C4-2B (cell line): ENCODE measurements at regions not wholly inside any gene's neighbourhood (a gene's known extent, or its start where the extent isn't known, plus 50 kb on each side); places are given as distances from the start of the nearest gene placed in this dataset.

Experiments
- H3K27ac ChIP-seq: fragments of 450-650 bp; 2 replicates; pipeline ENCODE4 v1.5.1; 2017
- ZFX ChIP-seq: fragments of 450-650 bp; IDR thresholded peaks from 2 replicates; pipeline ENCODE4 v1.6.1; 2017
- TF ChIP-seq, protein P1 (sequence below): fragments of 450-650 bp; conservative IDR thresholded peaks from 2 replicates; pipeline ENCODE4 v1.5.1; 2017; ENCODE audit warnings: mild to moderate bottlenecking

DNA sequence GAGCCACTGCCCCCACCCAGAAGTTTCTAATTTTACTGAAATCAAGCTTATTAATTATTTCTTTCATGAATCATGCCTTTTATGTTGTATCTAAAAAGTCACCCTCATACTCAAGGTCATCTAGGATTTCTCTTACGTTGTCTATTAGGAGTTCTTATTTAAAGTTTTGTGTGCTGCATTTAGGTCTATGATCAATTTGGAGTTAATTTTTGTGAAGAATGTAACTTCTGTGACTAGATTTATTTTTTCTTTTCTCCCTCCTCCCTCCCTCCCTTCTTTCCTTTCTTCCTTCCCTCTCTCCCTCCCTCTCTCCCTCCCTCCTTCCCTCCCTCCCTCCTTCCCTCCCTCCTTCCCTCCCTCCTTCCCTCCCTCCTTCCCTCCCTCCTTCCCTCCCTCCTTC, 317.6 kb downstream of the PLA2G4A start:
- TF ChIP-seq, protein P1, sequence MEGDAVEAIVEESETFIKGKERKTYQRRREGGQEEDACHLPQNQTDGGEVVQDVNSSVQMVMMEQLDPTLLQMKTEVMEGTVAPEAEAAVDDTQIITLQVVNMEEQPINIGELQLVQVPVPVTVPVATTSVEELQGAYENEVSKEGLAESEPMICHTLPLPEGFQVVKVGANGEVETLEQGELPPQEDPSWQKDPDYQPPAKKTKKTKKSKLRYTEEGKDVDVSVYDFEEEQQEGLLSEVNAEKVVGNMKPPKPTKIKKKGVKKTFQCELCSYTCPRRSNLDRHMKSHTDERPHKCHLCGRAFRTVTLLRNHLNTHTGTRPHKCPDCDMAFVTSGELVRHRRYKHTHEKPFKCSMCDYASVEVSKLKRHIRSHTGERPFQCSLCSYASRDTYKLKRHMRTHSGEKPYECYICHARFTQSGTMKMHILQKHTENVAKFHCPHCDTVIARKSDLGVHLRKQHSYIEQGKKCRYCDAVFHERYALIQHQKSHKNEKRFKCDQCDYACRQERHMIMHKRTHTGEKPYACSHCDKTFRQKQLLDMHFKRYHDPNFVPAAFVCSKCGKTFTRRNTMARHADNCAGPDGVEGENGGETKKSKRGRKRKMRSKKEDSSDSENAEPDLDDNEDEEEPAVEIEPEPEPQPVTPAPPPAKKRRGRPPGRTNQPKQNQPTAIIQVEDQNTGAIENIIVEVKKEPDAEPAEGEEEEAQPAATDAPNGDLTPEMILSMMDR = no peak
- no peak for TF ChIP-seq ZFX
- H3K27ac ChIP-seq = no peak overlapping the region

DNA sequence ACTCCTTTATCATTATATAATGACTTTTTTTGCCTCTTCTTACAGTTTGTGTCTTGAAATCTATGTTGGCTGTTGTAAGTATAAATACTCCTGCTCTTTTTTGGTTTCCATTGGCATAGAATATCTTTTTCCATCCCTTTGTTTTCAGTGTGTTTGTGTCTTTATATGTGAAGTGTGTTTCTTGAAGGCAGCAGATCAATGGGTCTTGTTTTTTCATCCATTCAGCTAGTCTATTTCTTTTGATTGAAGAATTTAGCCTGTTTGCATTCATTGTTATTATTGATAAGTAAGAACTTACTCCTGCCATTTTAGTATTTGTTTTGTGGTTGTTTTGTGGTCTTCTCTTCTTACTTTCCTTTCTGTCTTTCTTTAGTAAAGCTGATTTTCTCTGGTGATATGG, 322.8 kb downstream of the PLA2G4A start:
- H3K27ac ChIP-seq = no peak overlapping the region
- TF ChIP-seq, protein P1 = no peak
- TF ChIP-seq ZFX = no peak

DNA sequence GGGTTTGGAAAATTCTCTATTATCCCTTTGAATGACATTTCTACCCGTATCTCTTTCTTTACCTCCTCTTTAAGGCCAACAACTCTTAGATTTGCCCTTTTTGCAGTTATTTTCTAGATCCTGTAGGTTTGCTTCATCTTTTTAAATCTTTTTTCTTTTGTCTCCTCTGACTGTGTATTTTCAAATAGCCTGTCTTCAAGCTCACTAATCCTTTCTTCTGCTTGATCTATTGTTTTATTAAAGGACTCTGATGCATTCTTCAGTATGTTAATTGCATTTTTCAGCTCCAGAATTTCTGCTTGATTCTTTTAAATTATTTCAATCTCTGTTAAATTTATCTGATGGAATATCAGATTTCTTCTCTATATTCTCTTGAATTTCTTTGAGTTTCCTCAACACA, 324.3 kb downstream of the PLA2G4A start:
- H3K27ac ChIP-seq = no peak overlapping the region
- TF ChIP-seq, protein P1 = no peak
- TF ChIP-seq ZFX = no peak

DNA sequence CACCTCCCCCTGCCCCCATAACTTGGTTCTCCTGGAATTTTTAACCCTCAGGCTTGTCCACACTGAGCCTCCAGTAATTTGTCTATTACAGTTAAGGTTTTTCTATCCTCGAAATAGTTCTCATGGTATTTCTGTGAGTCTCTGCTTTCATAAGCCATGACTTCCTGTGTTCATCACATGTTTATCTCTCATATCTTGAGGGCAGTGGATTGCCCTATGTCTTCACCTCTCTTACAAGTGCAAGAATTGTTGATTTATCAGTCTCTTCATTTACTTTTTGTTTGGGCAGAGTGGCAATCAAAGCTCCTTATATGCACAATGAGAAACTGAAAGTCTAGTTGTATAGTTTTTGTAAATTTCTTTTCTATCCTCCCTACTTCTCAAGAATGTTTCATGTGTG, 328.4 kb downstream of the PLA2G4A start:
- H3K27ac ChIP-seq = no peak overlapping the region; the same call in 1 of the 2 replicates
- TF ChIP-seq, protein P1 = no peak
- no peak for TF ChIP-seq ZFX

DNA sequence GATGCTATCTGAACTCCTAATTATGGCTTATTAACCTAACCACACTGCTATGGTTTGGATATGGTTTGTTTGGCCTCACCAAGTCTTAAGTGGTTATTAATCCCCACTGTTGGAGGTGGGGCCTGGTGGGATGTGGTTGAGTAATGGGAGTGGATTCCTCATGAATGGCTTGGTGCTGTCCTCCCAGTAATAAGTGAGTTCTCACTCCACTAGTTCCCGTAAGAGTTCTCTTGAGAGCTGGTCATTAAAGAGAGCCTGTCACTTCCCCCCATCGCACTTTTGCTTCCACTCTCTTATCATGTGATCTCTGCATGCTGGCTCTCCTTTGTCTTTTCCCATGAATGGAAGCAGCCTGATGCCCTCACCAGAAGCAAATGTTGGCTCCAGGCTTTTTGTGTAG, 328.8 kb downstream of the PLA2G4A start:
- TF ChIP-seq, protein P1 = no peak
- TF ChIP-seq ZFX = no peak
- H3K27ac ChIP-seq = no peak overlapping the region; the same call in 1 of the 2 replicates

DNA sequence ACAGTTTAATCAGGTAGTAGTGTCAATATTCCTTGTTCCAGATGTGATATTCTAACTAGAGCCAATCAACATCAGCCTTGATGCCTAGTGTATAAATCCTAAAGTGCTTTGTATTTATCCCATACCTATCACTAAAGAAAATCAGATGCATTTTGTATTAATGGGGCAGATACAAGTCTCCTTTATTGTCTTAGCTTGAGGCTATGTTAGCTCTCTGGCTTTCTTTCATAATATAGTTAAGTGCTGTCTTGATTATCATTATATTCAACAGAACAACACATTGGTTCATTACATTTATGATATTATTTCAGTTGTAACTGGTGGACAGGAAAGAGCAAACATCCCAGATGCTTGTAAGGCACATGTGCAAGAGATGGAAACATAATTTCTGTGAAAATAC, 338.8 kb downstream of the PLA2G4A start:
- no peak overlapping the region for H3K27ac ChIP-seq
- TF ChIP-seq ZFX = no peak
- TF ChIP-seq, protein P1 = no peak

DNA sequence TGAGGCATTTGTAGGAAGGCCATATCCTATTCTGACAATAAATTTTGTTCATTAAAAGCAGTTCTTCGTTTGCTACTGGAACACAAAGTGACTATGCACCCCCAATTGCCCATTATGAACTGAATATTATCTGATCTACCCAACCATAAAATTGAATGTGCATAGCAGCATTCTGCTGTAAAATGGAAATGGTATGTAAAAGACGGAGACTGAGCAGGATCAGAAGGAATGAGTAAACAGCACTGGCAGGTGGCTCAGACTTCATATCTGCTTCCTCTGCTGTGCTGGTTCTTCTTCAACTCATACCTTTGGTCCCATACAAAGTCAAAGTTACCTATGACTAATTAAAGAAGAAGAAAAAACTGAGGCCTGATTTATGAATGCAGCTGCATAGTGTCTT, 339.5 kb downstream of the PLA2G4A start:
- TF ChIP-seq, protein P1 = no peak
- TF ChIP-seq ZFX = no peak
- no peak overlapping the region for H3K27ac ChIP-seq
